BE2C (cell line): ENCODE measurements at regions not wholly inside any gene's neighbourhood (a gene's known extent, or its start where the extent isn't known, plus 50 kb on each side); places are given as distances from the start of the nearest gene placed in this dataset.

Source experiments
- DNase-seq: peaks from one replicate; pipeline ENCODE4 v3.0.0-alpha.2; 2020
- H3K27me3 ChIP-seq: fragments of 250-450 bp; sonication (Bioruptor Pico); 2 replicates; pipeline ENCODE4 v1.5.1; 2020; ENCODE audit warnings: mild to moderate bottlenecking
- H3K36me3 ChIP-seq: fragments of 250-450 bp; sonication (Bioruptor Pico); 2 replicates; pipeline ENCODE4 v1.5.1; 2020; ENCODE audit warnings: mild to moderate bottlenecking
- H3K4me1 ChIP-seq: fragments of 250-450 bp; sonication (Bioruptor Pico); 2 replicates; pipeline ENCODE4 v1.5.1; 2020
- H3K4me3 ChIP-seq: 2 replicates; pipeline ENCODE4 v1.5.1; 2011; ENCODE audit warnings: low read depth, low read length
- H3K9me3 ChIP-seq: fragments of 250-450 bp; sonication (Bioruptor Pico); 2 replicates; pipeline ENCODE4 v1.5.1; 2020
- CTCF ChIP-seq: IDR thresholded peaks from 2 replicates; pipeline ENCODE4 v1.5.1; 2012; ENCODE audit warnings: mild to moderate bottlenecking, low read depth, low read length

GRCh38 chr7:155182406-155182970 lies 112.4 kb downstream of the HTR5A start:
- TF ChIP-seq CTCF = no peak
- H3K4me3 ChIP-seq = no peak overlapping the region
- no peaks in the 10 kb centered on the region for H3K27me3 ChIP-seq
- no peak for DNase-seq
- H3K4me1 ChIP-seq = no peaks in the 10 kb centered on the region
- H3K36me3 ChIP-seq = no peaks in the 10 kb centered on the region
- peaks cover 10% of the 10 kb centered on the region for H3K9me3 ChIP-seq

GRCh38 chr7:155183655-155184054 lies 113.5 kb downstream of the HTR5A start:
- Histone ChIP-seq H3K4me3 (no peak overlapping the region), H3K36me3 (no peaks in the 10 kb centered on the region), H3K9me3 (peaks cover 10% of the 10 kb centered on the region), H3K4me1 (no peaks in the 10 kb centered on the region), H3K27me3 (no peaks in the 10 kb centered on the region)
- no peak for TF ChIP-seq CTCF
- no peak for DNase-seq

GRCh38 chr7:155184923-155185322 lies 112.8 kb upstream of the INSIG1 start:
- no peaks in the 10 kb centered on the region for H3K4me1 ChIP-seq
- TF ChIP-seq CTCF = no peak
- no peaks in the 10 kb centered on the region for H3K36me3 ChIP-seq
- DNase-seq = no peak
- H3K4me3 ChIP-seq = no peak overlapping the region
- H3K9me3 ChIP-seq = peaks cover 10% of the 10 kb centered on the region
- H3K27me3 ChIP-seq = no peaks in the 10 kb centered on the region

GRCh38 chr7:155187061-155187785 lies 110.5 kb upstream of the INSIG1 start:
- no peak for TF ChIP-seq CTCF
- no peaks in the 10 kb centered on the region for H3K36me3 ChIP-seq
- no peaks in the 10 kb centered on the region for H3K27me3 ChIP-seq
- H3K4me1 ChIP-seq = no peaks in the 10 kb centered on the region
- peaks cover 10% of the 10 kb centered on the region for H3K9me3 ChIP-seq
- no peak for DNase-seq
- no peak overlapping the region for H3K4me3 ChIP-seq

GRCh38 chr7:155188357-155188756 lies 109.3 kb upstream of the INSIG1 start:
- Histone ChIP-seq H3K9me3 (peaks cover 10% of the 10 kb centered on the region), H3K4me3 (no peak overlapping the region), H3K36me3 (no peaks in the 10 kb centered on the region), H3K27me3 (no peaks in the 10 kb centered on the region), H3K4me1 (no peaks in the 10 kb centered on the region)
- TF ChIP-seq CTCF = no peak
- no peak for DNase-seq

GRCh38 chr7:155188821-155189581 lies 108.7 kb upstream of the INSIG1 start:
- no peaks in the 10 kb centered on the region for H3K27me3 ChIP-seq
- no peaks in the 10 kb centered on the region for H3K4me1 ChIP-seq
- TF ChIP-seq CTCF = no peak
- DNase-seq = no peak
- no peak overlapping the region for H3K4me3 ChIP-seq
- peaks cover 10% of the 10 kb centered on the region for H3K9me3 ChIP-seq
- no peaks in the 10 kb centered on the region for H3K36me3 ChIP-seq
